ENCODE measurements at regions not wholly inside any gene's neighbourhood (a gene's known extent, or its start where the extent isn't known, plus 50 kb on each side); places are given as distances from the start of the nearest gene placed in this dataset.

DNA sequence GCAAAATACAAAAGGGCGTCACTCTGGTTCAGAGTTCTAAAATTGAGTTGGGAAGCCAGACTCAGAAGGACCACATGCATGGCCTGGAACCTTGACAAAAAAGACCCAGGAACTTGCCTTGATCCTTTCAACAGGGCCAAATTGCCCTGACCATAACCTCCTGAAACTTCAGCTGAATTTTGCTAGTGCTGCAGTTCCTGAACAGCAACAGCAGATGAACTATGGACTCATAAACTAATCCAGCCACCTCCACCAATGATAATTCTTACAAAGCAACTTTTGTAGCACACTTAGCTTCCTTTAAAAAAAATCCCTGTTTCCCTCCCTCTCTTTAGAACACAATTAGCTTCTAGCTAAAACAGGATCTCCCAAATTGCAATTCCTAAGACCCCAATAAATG lies 155.9 kb downstream of the MAT2B start:
- H3K4ac ChIP-seq (ENCODE audit: low read depth in 1 of 2, low read length in 2 of 2): no peak overlapping the region
- no peak overlapping the region for H2BK120ac ChIP-seq (ENCODE audit: low read depth, low read length)
- no peak overlapping the region for H3K14ac ChIP-seq (ENCODE audit: low read length in 2 of 2)
- H3K79me1 ChIP-seq (replicated peaks; ENCODE audit: low read length, poor library complexity, severe bottlenecking): no peaks in the 10 kb centered on the region
- H3K18ac ChIP-seq (ENCODE audit: low read depth in 1 of 2, low read length in 2 of 2): peak overlapping the region in 1 of 2 experiments; percentile 43
- no peak overlapping the region for H3K9ac ChIP-seq (ENCODE audit: low read length)
- DNase-seq: no peak
- H3K23ac ChIP-seq (ENCODE audit: low read length in 2 of 2): no peak overlapping the region
- no peaks in the 10 kb centered on the region for H3K4me1 ChIP-seq (ENCODE audit: control insufficient read depth, insufficient read depth, low read depth, low read length)
- no peak overlapping the region for H3K4me2 ChIP-seq (ENCODE audit: low read length, poor library complexity, severe bottlenecking)
- 87% methylated on average over 1 of the region's 1 CpG for WGBS
- H2BK12ac ChIP-seq (ENCODE audit: low read length in 2 of 2): no peak overlapping the region
- H3K27me3 ChIP-seq (ENCODE audit: control insufficient read depth in 1 of 2, insufficient read depth in 1 of 2, low read length in 2 of 2): no peaks in the 10 kb centered on the region
- H2BK15ac ChIP-seq (ENCODE audit: low read depth, poor library complexity, severe bottlenecking): no peak overlapping the region
- no peak overlapping the region for H2AFZ ChIP-seq (ENCODE audit: low read depth, low read length)
- no peak overlapping the region for H2BK5ac ChIP-seq (ENCODE audit: low read depth, low read length, poor library complexity, severe bottlenecking)
- H4K91ac ChIP-seq (ENCODE audit: low read length): no peak overlapping the region
- H3K4me3 ChIP-seq (ENCODE audit: insufficient read depth in 1 of 2, low read depth in 1 of 2, low read length in 2 of 2): no peak overlapping the region
- H3K36me3 ChIP-seq (ENCODE audit: control insufficient read depth in 1 of 2, insufficient read depth in 2 of 2, low read depth in 1 of 2, low read length in 2 of 2): no peaks in the 10 kb centered on the region
- peaks cover 3% of the 10 kb centered on the region for H3K9me3 ChIP-seq (ENCODE audit: control insufficient read depth, low read length)
- no peak overlapping the region for H2AK5ac ChIP-seq (ENCODE audit: low read length, severe bottlenecking)
- no peak overlapping the region for H3K27ac ChIP-seq (ENCODE audit: low read length, poor library complexity, severe bottlenecking)
- no peak overlapping the region for H4K8ac ChIP-seq (ENCODE audit: low read length)

DNA sequence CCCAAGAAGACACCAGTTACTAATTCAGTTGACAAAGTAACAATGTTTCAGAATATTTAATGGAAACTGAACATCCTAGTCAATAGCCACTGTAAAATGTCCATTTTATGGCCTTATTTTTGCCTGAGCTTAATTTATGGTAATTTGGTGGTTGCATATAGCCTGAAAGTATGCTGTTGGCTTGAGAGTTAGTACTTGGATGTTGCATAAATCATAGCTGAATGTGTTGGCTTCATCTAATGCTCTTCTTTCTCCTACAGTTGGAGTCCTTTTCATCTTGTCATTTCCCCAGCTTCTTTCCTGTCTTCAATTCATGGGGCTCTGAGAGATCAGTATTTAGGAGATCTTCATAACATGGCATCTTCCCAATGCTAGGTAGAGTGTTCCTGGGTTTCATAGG lies 164.6 kb downstream of the MAT2B start:
- no peak overlapping the region for H2BK12ac ChIP-seq (ENCODE audit: low read length in 2 of 2)
- no peak overlapping the region for H3K23ac ChIP-seq (ENCODE audit: low read length in 2 of 2)
- no peak overlapping the region for H3K4ac ChIP-seq (ENCODE audit: low read depth in 1 of 2, low read length in 2 of 2)
- H3K4me1 ChIP-seq (ENCODE audit: control insufficient read depth, insufficient read depth, low read depth, low read length): no peaks in the 10 kb centered on the region
- no peak for DNase-seq
- no peak overlapping the region for H4K91ac ChIP-seq (ENCODE audit: low read length)
- no peak overlapping the region for H3K9ac ChIP-seq (ENCODE audit: low read length)
- no peak overlapping the region for H3K14ac ChIP-seq (ENCODE audit: low read length in 2 of 2)
- H3K4me3 ChIP-seq (ENCODE audit: insufficient read depth in 1 of 2, low read depth in 1 of 2, low read length in 2 of 2): no peak overlapping the region
- no peak overlapping the region for H2AFZ ChIP-seq (ENCODE audit: low read depth, low read length)
- H2BK5ac ChIP-seq (ENCODE audit: low read depth, low read length, poor library complexity, severe bottlenecking): no peak overlapping the region
- no peak overlapping the region for H2BK15ac ChIP-seq (ENCODE audit: low read depth, poor library complexity, severe bottlenecking)
- H3K9me3 ChIP-seq (ENCODE audit: control insufficient read depth, low read length): no peaks in the 10 kb centered on the region
- no peaks in the 10 kb centered on the region for H3K79me1 ChIP-seq (replicated peaks; ENCODE audit: low read length, poor library complexity, severe bottlenecking)
- no peaks in the 10 kb centered on the region for H3K27me3 ChIP-seq (ENCODE audit: control insufficient read depth in 1 of 2, insufficient read depth in 1 of 2, low read length in 2 of 2)
- no peak overlapping the region for H4K8ac ChIP-seq (ENCODE audit: low read length)
- no peak overlapping the region for H2BK120ac ChIP-seq (ENCODE audit: low read depth, low read length)
- H2AK5ac ChIP-seq (ENCODE audit: low read length, severe bottlenecking): no peak overlapping the region
- no peaks in the 10 kb centered on the region for H3K36me3 ChIP-seq (ENCODE audit: control insufficient read depth in 1 of 2, insufficient read depth in 2 of 2, low read depth in 1 of 2, low read length in 2 of 2)
- no peak overlapping the region for H3K27ac ChIP-seq (ENCODE audit: low read length, poor library complexity, severe bottlenecking)
- no peak overlapping the region for H3K18ac ChIP-seq (ENCODE audit: low read depth in 1 of 2, low read length in 2 of 2)
- H3K4me2 ChIP-seq (ENCODE audit: low read length, poor library complexity, severe bottlenecking): no peak overlapping the region

DNA sequence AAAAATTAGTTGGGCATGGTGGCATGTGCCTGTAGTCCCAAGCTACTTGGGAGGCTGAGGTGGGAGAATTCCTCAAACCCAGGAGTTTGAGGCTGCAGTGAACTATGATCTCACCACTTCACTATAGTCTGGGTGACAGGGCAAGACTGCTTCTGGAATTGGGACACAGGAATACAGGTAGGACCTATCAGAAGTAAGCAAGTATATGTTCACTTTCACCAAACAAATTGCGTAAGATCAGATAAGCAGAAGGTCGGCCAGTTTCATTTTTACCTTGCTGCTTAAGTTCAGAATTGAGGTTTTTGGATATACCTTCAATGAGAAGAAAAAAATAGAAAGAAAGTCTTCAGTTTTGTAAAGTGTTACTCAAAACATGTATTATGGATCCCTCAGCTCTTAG lies 171.7 kb downstream of the MAT2B start:
- H4K8ac ChIP-seq (ENCODE audit: low read length): no peak overlapping the region
- H4K91ac ChIP-seq (ENCODE audit: low read length): no peak overlapping the region
- no peak overlapping the region for H2BK120ac ChIP-seq (ENCODE audit: low read depth, low read length)
- no peak overlapping the region for H3K18ac ChIP-seq (ENCODE audit: low read depth in 1 of 2, low read length in 2 of 2)
- no peak overlapping the region for H2BK15ac ChIP-seq (ENCODE audit: low read depth, poor library complexity, severe bottlenecking)
- no peak overlapping the region for H2BK5ac ChIP-seq (ENCODE audit: low read depth, low read length, poor library complexity, severe bottlenecking)
- H2AK5ac ChIP-seq (ENCODE audit: low read length, severe bottlenecking): no peak overlapping the region
- WGBS: 94% methylated on average over 2 of the region's 2 CpGs
- H3K79me1 ChIP-seq (replicated peaks; ENCODE audit: low read length, poor library complexity, severe bottlenecking): no peaks in the 10 kb centered on the region
- H3K4ac ChIP-seq (ENCODE audit: low read depth in 1 of 2, low read length in 2 of 2): no peak overlapping the region
- no peak overlapping the region for H3K9ac ChIP-seq (ENCODE audit: low read length)
- H3K27me3 ChIP-seq (ENCODE audit: control insufficient read depth in 1 of 2, insufficient read depth in 1 of 2, low read length in 2 of 2): no peaks in the 10 kb centered on the region
- H3K14ac ChIP-seq (ENCODE audit: low read length in 2 of 2): no peak overlapping the region
- no peak overlapping the region for H3K27ac ChIP-seq (ENCODE audit: low read length, poor library complexity, severe bottlenecking)
- H3K36me3 ChIP-seq (ENCODE audit: control insufficient read depth in 1 of 2, insufficient read depth in 2 of 2, low read depth in 1 of 2, low read length in 2 of 2): no peaks in the 10 kb centered on the region
- no peaks in the 10 kb centered on the region for H3K9me3 ChIP-seq (ENCODE audit: control insufficient read depth, low read length)
- H3K4me1 ChIP-seq (ENCODE audit: control insufficient read depth, insufficient read depth, low read depth, low read length): no peaks in the 10 kb centered on the region
- H3K23ac ChIP-seq (ENCODE audit: low read length in 2 of 2): no peak overlapping the region
- H2BK12ac ChIP-seq (ENCODE audit: low read length in 2 of 2): no peak overlapping the region
- no peak overlapping the region for H3K4me2 ChIP-seq (ENCODE audit: low read length, poor library complexity, severe bottlenecking)
- no peak overlapping the region for H3K4me3 ChIP-seq (ENCODE audit: insufficient read depth in 1 of 2, low read depth in 1 of 2, low read length in 2 of 2)
- no peak overlapping the region for H2AFZ ChIP-seq (ENCODE audit: low read depth, low read length)
- DNase-seq: no peak

DNA sequence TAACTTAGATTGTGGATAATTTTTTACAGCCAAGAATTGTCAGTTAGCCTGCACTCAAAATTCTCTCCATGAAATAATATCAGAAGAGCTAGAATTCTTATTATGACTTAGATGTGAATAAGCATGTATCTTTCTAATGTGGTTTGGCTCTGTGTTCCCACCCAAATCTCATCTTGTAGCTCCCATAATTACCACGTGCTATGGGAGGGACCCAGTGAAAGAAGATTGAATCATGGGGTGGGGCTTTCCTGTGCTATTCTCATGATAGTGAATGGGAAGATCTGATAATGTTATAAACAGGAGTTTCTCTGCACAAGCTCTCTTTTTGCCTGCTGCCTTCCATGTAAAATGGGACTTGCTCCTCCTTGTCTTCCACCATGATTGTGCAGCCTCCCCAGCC lies 176.8 kb downstream of the MAT2B start:
- 20% methylated on average over 1 of the region's 1 CpG for WGBS
- H3K4me2 ChIP-seq (ENCODE audit: low read length, poor library complexity, severe bottlenecking): no peak overlapping the region
- no peak overlapping the region for H3K9ac ChIP-seq (ENCODE audit: low read length)

More for the DNA sequence above, 176.8 kb downstream of the MAT2B start:
- H4K91ac ChIP-seq (ENCODE audit: low read length): no peak overlapping the region
- no peak overlapping the region for H2AK5ac ChIP-seq (ENCODE audit: low read length, severe bottlenecking)
- no peak overlapping the region for H2BK5ac ChIP-seq (ENCODE audit: low read depth, low read length, poor library complexity, severe bottlenecking)
- H2BK120ac ChIP-seq (ENCODE audit: low read depth, low read length): no peak overlapping the region
- H3K36me3 ChIP-seq (ENCODE audit: control insufficient read depth in 1 of 2, insufficient read depth in 2 of 2, low read depth in 1 of 2, low read length in 2 of 2): no peaks in the 10 kb centered on the region
- H3K18ac ChIP-seq (ENCODE audit: low read depth in 1 of 2, low read length in 2 of 2): no peak overlapping the region
- no peak overlapping the region for H2BK15ac ChIP-seq (ENCODE audit: low read depth, poor library complexity, severe bottlenecking)
- no peak for DNase-seq
- H3K4ac ChIP-seq (ENCODE audit: low read depth in 1 of 2, low read length in 2 of 2): no peak overlapping the region
- no peak overlapping the region for H3K27ac ChIP-seq (ENCODE audit: low read length, poor library complexity, severe bottlenecking)
- no peak overlapping the region for H2AFZ ChIP-seq (ENCODE audit: low read depth, low read length)
- no peaks in the 10 kb centered on the region for H3K9me3 ChIP-seq (ENCODE audit: control insufficient read depth, low read length)
- H2BK12ac ChIP-seq (ENCODE audit: low read length in 2 of 2): no peak overlapping the region
- H3K4me3 ChIP-seq (ENCODE audit: insufficient read depth in 1 of 2, low read depth in 1 of 2, low read length in 2 of 2): peak overlapping the region in 1 of 2 experiments; percentile 39
- H4K8ac ChIP-seq (ENCODE audit: low read length): no peak overlapping the region
- no peaks in the 10 kb centered on the region for H3K27me3 ChIP-seq (ENCODE audit: control insufficient read depth in 1 of 2, insufficient read depth in 1 of 2, low read length in 2 of 2)
- H3K4me1 ChIP-seq (ENCODE audit: control insufficient read depth, insufficient read depth, low read depth, low read length): no peaks in the 10 kb centered on the region
- no peak overlapping the region for H3K14ac ChIP-seq (ENCODE audit: low read length in 2 of 2)
- H3K23ac ChIP-seq (ENCODE audit: low read length in 2 of 2): no peak overlapping the region
- no peaks in the 10 kb centered on the region for H3K79me1 ChIP-seq (replicated peaks; ENCODE audit: low read length, poor library complexity, severe bottlenecking)
